GM21825 (cell line): ENCODE measurements at regions not wholly inside any gene's neighbourhood (a gene's known extent, or its start where the extent isn't known, plus 50 kb on each side); places are given as distances from the start of the nearest gene placed in this dataset.
"Not testable (repeated sequence)": the region's sequence is repeated elsewhere in the genome, so short reads cannot be mapped to it uniquely, and the experiment has no call there.

Experiments
- ATAC-seq: cut with Tn5 transposase; IDR thresholded peaks from one replicate; pipeline ENCODE4 v1.9.1; 2021; ENCODE audit warnings: mild to moderate bottlenecking, moderate library complexity; ENCODE audit not compliant: unreplicated experiment

GRCh38 chr21:35548904-35549615 is 500.0 kb upstream of the RUNX1 start:
- ATAC-seq = no peak

- no peak for ATAC-seq
These were observed 499.1 kb upstream of the RUNX1 start for GRCh38 chr21:35547946-35548774.

GRCh38 chr21:35543746-35544145 is 494.6 kb upstream of the RUNX1 start:
- ATAC-seq = no peak

DNA sequence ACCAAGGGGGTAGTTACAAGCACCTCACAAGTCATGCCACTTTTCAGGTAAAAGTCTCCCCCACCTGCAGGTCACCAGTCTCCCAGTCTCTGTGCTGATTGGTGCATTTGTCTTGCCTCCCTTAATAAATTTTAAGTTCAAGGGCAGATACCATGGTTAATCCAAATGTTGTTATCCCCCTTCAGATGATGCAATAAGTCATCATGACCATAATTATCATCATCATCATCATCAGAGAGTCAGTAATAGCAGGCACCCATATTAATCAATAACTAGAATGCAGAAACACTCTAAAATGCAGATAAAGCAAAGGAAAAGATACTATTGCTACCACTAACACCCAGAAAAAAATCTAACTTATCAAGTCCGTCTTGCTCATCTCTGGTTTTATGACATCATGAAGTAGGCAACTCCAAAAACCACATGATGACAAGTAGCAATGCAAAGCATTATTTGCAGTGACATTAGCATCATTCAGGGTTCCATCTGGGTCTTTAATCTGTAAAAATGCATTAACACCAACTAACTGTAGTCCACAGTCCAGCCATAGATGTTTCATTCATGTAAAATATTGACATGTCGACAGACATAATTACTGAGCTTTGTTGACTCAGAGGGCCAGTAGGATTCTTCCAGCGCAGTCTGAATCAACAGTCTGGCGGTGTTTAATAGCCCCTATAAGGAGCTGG is 492.0 kb upstream of the RUNX1 start:
- ATAC-seq = no peak

DNA sequence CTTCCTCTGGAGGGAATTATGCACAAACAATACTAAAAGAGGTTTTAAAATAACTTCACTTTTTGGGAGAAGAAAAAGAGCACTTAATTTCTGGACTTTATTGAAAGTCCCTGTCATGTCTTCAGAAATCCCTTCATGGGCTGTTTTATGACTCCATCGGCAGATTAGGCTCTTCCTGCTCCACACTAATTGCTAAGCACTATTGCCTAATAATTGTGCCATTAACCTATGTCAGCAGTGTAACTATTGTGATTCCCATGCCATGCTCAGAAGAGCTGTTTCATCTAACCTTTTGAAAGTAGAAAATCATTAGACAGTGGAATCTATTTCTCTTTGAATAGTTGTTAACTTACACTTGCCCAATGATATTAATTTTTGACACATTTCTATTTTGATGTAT is 489.3 kb upstream of the RUNX1 start:
- ATAC-seq = no peak

DNA sequence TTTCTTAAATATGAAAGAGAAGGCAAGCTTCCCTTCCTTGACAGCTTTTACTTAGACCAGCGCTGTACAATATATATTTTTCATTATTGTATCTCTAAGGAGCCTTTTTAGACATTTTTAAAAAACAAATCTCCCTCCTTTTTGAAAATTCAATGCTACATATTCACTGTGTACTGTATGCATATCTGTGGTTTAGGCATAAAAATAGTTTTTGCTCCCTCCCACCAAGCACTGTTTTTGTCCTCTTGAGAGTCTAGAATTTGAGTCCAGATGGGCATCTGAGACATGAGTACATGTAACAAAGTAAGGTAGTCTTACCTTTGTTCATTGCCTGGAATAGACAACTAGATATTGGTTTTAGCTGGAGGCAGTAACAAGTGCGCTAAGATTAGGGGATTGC is 488.5 kb upstream of the RUNX1 start:
- ATAC-seq = no peak

DNA sequence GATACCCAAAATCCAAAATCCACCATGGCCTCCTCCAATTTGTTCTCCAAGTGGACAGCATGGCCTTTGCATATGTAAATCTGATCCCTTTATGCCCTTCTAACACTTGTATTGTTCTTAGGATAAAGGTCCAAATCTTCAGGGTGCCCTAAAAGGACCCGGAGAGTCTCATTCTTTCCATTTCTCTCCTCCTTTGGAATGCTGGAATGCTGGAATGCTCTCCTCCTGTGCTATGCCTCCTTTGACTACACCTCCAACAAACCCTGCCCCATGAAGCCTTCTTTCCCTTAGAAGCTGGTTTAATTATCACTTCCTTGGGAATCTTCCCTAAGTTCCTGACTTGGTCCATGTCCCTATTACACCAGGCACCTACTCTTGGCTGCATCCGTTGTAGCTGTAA is 484.8 kb upstream of the RUNX1 start:
- ATAC-seq = no peak

DNA sequence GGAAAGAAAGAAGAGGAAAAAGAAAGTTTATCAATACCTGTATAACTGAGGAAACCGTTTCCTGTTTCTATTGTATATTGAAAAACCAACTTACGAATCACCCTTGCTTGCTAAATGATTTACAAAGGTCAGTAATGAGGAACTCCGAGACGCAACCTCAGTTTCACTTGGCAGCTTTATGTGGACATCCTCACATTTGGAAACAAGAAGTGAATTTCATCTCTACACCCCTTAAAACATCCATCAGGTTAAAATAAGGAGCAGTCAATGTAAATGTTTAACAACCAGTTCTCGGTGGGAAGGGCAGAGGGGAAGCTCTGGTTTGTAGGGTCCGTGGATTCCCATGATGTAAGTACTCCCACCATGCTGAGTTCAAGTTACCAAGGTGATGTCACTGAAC is 481.7 kb upstream of the RUNX1 start:
- no peak for ATAC-seq

DNA sequence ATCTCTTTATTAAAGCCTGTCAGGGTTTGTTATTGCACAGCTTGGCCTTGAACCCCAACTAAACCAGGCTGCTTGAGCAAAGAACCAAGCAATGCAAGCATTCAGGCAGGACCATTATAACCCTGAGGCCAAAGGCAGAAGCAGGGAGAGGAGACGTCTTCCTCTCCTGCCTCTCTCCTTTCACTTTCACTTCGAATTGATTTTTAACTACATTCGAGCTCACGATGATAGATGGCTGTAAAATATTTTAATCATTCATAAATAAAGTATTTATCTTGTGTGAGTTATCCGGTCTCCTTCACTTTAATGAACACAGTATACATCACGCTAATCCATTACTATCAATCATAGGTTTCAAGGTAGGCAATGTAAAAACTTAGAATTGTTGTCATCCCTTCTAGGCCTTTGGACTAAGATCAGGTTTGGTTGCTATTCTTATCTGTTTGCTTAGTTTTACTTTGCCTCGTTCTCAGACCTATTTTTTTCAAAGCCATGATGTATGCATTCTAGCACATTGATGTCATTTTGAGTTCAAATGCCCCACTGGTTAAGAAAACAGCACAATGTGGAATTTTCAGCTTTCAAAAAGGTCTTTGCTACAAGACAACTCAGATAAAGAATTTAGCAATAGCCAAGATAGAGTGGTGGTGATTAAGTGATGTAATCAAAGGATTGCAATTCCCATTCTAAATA is 480.2 kb upstream of the RUNX1 start:
- ATAC-seq = peak; percentile 51

DNA sequence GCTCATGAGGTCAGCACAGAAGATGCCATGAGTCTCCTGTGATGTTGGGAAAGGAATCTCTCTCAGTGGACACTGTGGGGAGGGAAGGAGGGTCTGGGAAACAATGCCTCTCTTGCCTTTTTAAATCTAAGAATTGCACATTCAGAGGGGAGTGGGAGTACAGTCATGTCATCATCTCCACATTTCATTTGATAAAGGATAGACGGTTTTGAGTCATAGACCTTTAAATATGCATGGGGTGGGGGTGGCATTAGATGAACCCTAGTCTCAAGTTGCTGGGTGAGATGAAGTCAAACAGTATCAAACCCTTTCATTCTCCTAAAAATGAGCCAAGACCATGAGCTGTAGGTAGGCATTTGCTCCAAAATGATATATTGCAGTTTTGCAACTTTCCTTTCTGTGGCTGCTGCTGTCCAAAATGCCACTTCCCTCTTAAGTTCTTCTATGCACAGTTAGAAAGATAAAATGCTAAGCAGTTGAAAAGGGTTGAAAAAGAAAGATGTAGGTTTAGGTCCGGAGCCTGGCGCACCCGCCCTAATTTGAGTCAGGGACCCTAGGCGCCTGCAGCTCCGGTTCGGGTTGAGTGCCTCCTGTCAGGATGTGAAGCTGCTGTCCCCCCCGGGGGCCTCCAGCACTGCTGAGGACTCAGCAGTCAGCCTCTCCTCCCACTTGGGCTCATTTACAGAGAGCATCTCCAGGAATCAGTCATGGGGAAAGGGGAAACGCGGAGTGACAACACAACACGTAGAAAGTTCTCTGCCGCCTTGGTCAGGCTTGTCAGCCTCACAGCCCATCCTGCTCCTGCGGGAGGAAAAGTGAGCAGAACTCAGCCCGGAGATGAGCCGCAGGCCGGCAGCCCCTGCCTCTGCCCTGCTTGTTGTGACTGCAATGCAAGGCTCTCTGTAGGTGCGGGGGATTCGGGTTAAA is 479.3 kb upstream of the RUNX1 start:
- peak; percentile 48 for ATAC-seq

GRCh38 chr21:35527358-35527757 is 478.3 kb upstream of the RUNX1 start:
- no peak for ATAC-seq

DNA sequence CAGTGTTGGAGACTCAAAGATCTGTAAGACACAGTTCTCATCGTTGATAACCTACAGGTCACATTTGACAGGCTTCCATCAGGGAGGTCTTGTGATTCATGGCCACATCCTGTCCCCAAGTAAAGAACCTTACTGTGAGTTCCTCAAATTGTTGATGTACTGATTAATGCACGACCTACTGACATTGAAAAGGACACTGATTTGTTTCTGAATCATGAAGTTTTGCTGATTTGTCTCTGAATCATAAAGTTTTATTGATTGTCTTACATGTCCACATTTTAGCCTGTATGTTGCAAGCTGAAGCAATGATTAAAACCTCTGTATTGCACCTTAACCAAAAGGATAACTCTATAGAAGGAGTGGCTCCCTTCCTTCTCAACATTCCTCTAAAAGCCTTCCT is 476.3 kb upstream of the RUNX1 start:
- ATAC-seq = no peak

- no peak for ATAC-seq
These were observed 472.9 kb upstream of the RUNX1 start for GRCh38 chr21:35521852-35522505.

DNA sequence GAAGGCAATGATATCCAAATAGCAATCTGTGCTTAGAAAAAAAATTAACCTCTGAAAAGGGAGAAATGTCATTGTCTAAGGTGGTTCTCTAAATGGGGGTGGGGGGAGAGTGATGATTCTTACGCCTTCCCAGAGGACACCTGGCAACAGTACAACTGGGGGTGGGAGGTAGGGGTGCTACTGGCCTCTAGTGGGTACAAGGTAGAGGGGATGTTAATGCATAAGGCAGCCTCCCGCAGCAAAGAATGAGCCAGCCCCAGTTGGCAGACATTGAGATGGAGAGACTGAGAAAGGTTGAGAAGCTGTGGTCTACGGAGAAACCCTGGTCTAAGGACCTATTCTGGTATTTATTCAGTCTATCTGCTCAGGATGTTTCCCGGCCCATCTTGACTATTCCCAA is 472.2 kb upstream of the RUNX1 start:
- ATAC-seq = no peak

GRCh38 chr21:35520856-35521255 is 471.8 kb upstream of the RUNX1 start:
- ATAC-seq = no peak

- no peak for ATAC-seq
These were observed 471.2 kb upstream of the RUNX1 start for GRCh38 chr21:35520302-35520701.

GRCh38 chr21:35517865-35518264 is 468.8 kb upstream of the RUNX1 start:
- ATAC-seq = no peak

DNA sequence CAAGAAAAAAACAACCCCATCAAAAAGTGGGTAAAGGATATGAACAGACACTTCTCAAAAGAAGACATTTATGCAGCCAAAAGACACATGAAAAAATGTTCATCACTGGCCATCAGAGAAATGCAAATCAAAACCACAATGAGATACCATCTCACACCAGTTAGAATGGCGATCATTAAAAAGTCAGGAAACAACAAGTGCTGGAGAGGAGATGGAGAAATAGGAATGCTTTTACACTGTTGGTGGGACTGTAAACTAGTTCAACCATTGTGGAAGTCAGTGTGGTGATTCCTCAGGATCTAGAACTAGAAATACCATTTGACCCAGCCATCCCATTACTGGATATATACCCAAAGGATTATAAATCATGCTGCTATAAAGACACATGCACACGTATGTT is 467.2 kb upstream of the RUNX1 start:
- not testable (repeated sequence) for ATAC-seq

DNA sequence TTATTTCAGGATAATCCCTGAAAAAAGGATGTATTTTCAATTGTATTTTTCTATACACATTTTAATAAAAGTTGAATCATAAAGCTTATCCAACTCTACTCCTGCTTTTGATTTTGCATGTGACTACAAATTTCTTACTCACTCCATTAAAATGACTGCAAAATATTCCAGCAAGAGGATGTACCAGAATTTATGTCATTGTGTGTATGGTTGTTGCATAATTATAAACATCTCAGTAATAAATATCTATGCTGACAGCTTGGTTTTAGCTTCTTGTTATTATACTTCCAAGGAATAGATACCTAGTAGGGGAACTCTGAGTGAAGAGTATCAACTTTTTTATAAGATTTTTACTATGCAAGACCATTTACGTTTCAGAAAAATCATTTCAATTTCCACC is 463.2 kb upstream of the RUNX1 start:
- no peak for ATAC-seq

GRCh38 chr21:35511696-35512162 is 462.6 kb upstream of the RUNX1 start:
- no peak for ATAC-seq
